ENCODE measurements at regions not wholly inside any gene's neighbourhood (a gene's known extent, or its start where the extent isn't known, plus 50 kb on each side); places are given as distances from the start of the nearest gene placed in this dataset.

DNA sequence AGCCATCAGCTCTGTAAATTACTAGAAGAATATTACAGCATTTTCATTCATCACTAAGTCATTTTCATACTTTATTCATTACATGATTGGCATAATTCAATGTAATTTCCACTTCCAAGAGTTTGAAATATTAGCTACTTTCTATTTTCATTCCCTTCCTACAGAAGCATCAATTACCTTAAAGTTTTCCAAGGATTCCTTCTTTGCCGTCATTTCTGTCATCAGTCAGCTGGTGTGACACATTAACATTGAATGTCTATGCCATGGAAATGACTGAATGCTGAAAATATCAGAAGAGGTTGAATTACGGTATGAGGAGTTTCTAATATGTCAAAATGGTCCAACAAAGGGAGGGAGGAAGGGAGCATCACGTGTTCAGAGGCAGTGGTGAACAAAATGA is 718.2 kb upstream of the GRM7 start:
- TF ChIP-seq, protein P1, sequence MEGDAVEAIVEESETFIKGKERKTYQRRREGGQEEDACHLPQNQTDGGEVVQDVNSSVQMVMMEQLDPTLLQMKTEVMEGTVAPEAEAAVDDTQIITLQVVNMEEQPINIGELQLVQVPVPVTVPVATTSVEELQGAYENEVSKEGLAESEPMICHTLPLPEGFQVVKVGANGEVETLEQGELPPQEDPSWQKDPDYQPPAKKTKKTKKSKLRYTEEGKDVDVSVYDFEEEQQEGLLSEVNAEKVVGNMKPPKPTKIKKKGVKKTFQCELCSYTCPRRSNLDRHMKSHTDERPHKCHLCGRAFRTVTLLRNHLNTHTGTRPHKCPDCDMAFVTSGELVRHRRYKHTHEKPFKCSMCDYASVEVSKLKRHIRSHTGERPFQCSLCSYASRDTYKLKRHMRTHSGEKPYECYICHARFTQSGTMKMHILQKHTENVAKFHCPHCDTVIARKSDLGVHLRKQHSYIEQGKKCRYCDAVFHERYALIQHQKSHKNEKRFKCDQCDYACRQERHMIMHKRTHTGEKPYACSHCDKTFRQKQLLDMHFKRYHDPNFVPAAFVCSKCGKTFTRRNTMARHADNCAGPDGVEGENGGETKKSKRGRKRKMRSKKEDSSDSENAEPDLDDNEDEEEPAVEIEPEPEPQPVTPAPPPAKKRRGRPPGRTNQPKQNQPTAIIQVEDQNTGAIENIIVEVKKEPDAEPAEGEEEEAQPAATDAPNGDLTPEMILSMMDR (IDR thresholded peaks at IDR 0.05): no peak
- TF ChIP-seq POLR2A (IDR thresholded peaks at IDR 0.05): no peak
